Fibroblast of lung (primary cell): ENCODE measurements at regions not wholly inside any gene's neighbourhood (a gene's known extent, or its start where the extent isn't known, plus 50 kb on each side); places are given as distances from the start of the nearest gene placed in this dataset.

Experiments used
- DNase-seq, 2 donors: peaks; one replicate each; pipeline versions ENCODE4 v3.0.0 to v3.0.0-alpha.2; 2010; ENCODE audit warnings: low read depth in 2 of 2
- H2AFZ ChIP-seq: 2 replicates; pipeline ENCODE4 v1.5.1; 2012; ENCODE audit warnings: low read length, control low read depth, inconsistent platforms
- H3K27ac ChIP-seq: 2 replicates; pipeline ENCODE4 v1.5.1; 2011; ENCODE audit warnings: low read length, control low read depth; ENCODE audit not compliant: insufficient read depth
- H3K27me3 ChIP-seq: 2 replicates; pipeline ENCODE4 v1.5.1; 2011; ENCODE audit warnings: mild to moderate bottlenecking, low read length; ENCODE audit not compliant: control insufficient read depth, insufficient read depth
- H3K36me3 ChIP-seq: 2 replicates; pipeline ENCODE4 v1.5.1; 2011; ENCODE audit warnings: low read length; ENCODE audit not compliant: control insufficient read depth, insufficient read depth
- H3K4me1 ChIP-seq: 2 replicates; pipeline ENCODE4 v1.5.1; 2011; ENCODE audit warnings: low read length; ENCODE audit not compliant: control insufficient read depth, insufficient read depth; ENCODE audit errors: extremely low read depth
- H3K4me2 ChIP-seq: 2 replicates; pipeline ENCODE4 v1.5.1; 2011; ENCODE audit warnings: low read length, control low read depth; ENCODE audit not compliant: insufficient read depth; ENCODE audit errors: extremely low read depth
- H3K4me3 ChIP-seq, 4 experiments: fragments of 200-600 bp in 1 of 4; sonication (generic) in 1 of 4; replicated peaks in 1 of 4; 2 replicates each; pipeline ENCODE4 v1.5.1; 2011 to 2016; ENCODE audit warnings: low read length in 4 of 4, low read depth in 3 of 4, mild to moderate bottlenecking in 3 of 4, control low read depth in 2 of 4, inconsistent platforms in 1 of 4, mixed read lengths in 1 of 4; ENCODE audit not compliant: insufficient read depth in 1 of 4; ENCODE audit errors: control extremely low read depth in 1 of 4
- H3K79me2 ChIP-seq: 2 replicates; pipeline ENCODE4 v1.5.1; 2012; ENCODE audit warnings: mild to moderate bottlenecking, low read length, inconsistent platforms; ENCODE audit not compliant: control insufficient read depth, insufficient read depth
- H3K9ac ChIP-seq: 2 replicates; pipeline ENCODE4 v1.5.1; 2011; ENCODE audit warnings: mild to moderate bottlenecking, low read length, control low read depth; ENCODE audit not compliant: insufficient read depth
- H3K9me3 ChIP-seq: 2 replicates; pipeline ENCODE4 v1.5.1; 2012; ENCODE audit warnings: low read depth, low read length; ENCODE audit not compliant: control insufficient read depth, insufficient read depth
- H4K20me1 ChIP-seq: 2 replicates; pipeline ENCODE4 v1.5.1; 2011; ENCODE audit warnings: low read length; ENCODE audit not compliant: control insufficient read depth, insufficient read depth; ENCODE audit errors: extremely low read depth
- CTCF ChIP-seq, 2 donors: IDR thresholded peaks in 1 of 2; conservative IDR thresholded peaks in 1 of 2; 1 replicate in 1 of 2; 2 replicates in 1 of 2; pipeline ENCODE4 v1.5.1; 2011 to 2012; ENCODE audit warnings: low read length in 2 of 2, control low read depth in 1 of 2, inconsistent platforms in 1 of 2, low read depth in 1 of 2, mild to moderate bottlenecking in 1 of 2
- EZH2 ChIP-seq: IDR thresholded peaks from 2 replicates; pipeline ENCODE4 v1.5.1; 2012; ENCODE audit warnings: low read length, control low read depth, mild to moderate bottlenecking; ENCODE audit errors: missing control alignments

GRCh38 chr6:28741363-28741762, 182.4 kb downstream of the TRIM27 start:
- Histone ChIP-seq H3K36me3 (no peaks in the 10 kb centered on the region), H3K4me2 (no peak overlapping the region), H3K9me3 (no peaks in the 10 kb centered on the region), H3K9ac (no peak overlapping the region), H3K27me3 (peaks cover 10% of the 10 kb centered on the region), H3K4me1 (no peaks in the 10 kb centered on the region), H3K79me2 (no peaks in the 10 kb centered on the region), H3K4me3 (no peak overlapping the region), H3K27ac (no peak overlapping the region), H2AFZ (no peak overlapping the region), H4K20me1 (no peaks in the 10 kb centered on the region)
- TF ChIP-seq EZH2 (no peak), CTCF (conservative IDR thresholded peaks at IDR 0.05 in 1 of 2, IDR thresholded peaks at IDR 0.05 in 1 of 2; ENCODE audit: low read depth in 1 of 2, low read length in 2 of 2) (no peak)
- DNase-seq, result no peak

GRCh38 chr6:28742668-28743270, 181.0 kb downstream of the TRIM27 start:
- no peaks in the 10 kb centered on the region for H4K20me1 ChIP-seq
- no peaks in the 10 kb centered on the region for H3K79me2 ChIP-seq
- no peaks in the 10 kb centered on the region for H3K4me1 ChIP-seq
- H3K4me3 ChIP-seq, result peak overlapping the region in 1 of 4 experiments; percentile 20
- H2AFZ ChIP-seq, result no peak overlapping the region
- no peaks in the 10 kb centered on the region for H3K36me3 ChIP-seq
- TF ChIP-seq EZH2, result no peak
- TF ChIP-seq CTCF (conservative IDR thresholded peaks at IDR 0.05 in 1 of 2, IDR thresholded peaks at IDR 0.05 in 1 of 2; ENCODE audit: low read depth in 1 of 2, low read length in 2 of 2), result no peak
- peak; percentile 35 to 58 for DNase-seq
- no peak overlapping the region for H3K27ac ChIP-seq
- H3K9me3 ChIP-seq, result no peaks in the 10 kb centered on the region
- no peak overlapping the region for H3K4me2 ChIP-seq
- peaks cover 6% of the 10 kb centered on the region for H3K27me3 ChIP-seq
- H3K9ac ChIP-seq, result no peak overlapping the region

GRCh38 chr6:28743271-28743789, 180.5 kb downstream of the TRIM27 start:
- Histone ChIP-seq H3K4me3 (peak overlapping the region in 2 of 4 experiments; percentile 17 to 20), H2AFZ (no peak overlapping the region), H3K9ac (no peak overlapping the region), H3K79me2 (no peaks in the 10 kb centered on the region), H3K27ac (no peak overlapping the region), H4K20me1 (no peaks in the 10 kb centered on the region), H3K36me3 (no peaks in the 10 kb centered on the region), H3K27me3 (peaks cover 3% of the 10 kb centered on the region), H3K4me1 (no peaks in the 10 kb centered on the region), H3K9me3 (no peaks in the 10 kb centered on the region), H3K4me2 (no peak overlapping the region)
- no peak for DNase-seq
- TF ChIP-seq EZH2, result no peak
- TF ChIP-seq CTCF (conservative IDR thresholded peaks at IDR 0.05 in 1 of 2, IDR thresholded peaks at IDR 0.05 in 1 of 2; ENCODE audit: low read depth in 1 of 2, low read length in 2 of 2), result no peak
